GM19468 (cell line): ENCODE measurements at regions not wholly inside any gene's neighbourhood (a gene's known extent, or its start where the extent isn't known, plus 50 kb on each side); places are given as distances from the start of the nearest gene placed in this dataset.

Source experiments
- ATAC-seq: cut with Tn5 transposase; IDR thresholded peaks from one replicate; pipeline ENCODE4 v1.9.1; 2021; ENCODE audit warnings: mild to moderate bottlenecking, moderate library complexity, moderate number of reproducible peaks; ENCODE audit not compliant: unreplicated experiment; ENCODE audit errors: extremely low read depth

DNA sequence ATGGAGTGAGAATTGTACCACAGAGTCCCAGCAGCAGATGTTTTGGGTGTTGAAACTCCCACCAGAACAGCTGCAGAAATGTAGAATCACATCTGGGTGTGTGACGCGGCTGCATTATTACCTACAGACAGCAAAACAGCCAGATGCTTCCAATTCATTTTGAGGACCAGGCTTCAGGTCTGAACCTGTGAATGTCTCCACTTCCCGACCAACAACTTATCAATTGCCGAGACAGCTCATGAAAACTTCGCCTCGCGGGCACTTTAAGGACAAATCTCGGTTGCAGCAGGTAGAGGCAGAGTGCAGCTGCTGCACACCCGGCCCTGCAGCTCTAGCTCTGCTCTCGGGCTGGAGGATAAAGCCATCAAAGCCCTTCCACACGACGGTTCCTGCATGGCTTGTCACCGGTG lies 202.0 kb downstream of the HRH4 start:
- no peak for ATAC-seq

DNA sequence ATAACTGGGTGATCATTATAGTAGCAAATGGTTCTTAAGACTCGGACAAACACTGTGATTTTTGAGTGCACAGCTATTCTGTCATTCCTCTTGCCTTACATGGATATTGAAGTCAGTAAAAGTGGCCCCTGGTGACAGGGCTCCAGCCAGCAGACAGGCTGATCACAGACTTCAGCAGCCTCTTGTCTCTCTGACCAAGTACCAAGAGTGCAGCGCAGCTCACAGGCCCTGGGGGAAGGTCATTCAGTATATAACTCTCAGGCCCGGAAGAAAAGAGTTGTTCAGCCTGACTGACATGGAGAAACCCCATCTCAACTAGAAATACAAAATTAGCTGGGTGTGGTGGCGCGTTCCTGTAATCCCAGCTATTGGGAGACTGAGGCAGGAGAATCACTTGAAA lies 202.6 kb downstream of the HRH4 start:
- ATAC-seq, result no peak

DNA sequence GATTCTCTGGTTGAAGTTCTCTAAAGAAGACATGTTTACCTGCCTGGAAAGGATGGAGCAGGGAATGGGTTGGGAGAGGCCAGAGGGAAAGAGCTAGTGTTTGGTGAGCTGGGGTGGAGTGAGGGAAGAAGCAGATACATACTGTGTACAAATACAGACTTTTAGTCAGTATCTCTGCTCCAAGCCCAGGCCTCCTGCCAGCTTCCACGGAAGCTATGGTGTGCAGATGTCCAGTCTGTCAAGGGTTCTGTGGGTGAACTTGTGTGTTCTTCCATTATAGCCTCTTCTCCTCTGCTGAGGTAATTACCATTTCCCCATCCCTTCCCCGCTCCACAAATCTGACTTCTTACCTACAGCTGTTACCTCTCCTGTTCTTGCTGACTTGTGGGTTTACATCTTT lies 208.6 kb downstream of the HRH4 start:
- ATAC-seq, result no peak

DNA sequence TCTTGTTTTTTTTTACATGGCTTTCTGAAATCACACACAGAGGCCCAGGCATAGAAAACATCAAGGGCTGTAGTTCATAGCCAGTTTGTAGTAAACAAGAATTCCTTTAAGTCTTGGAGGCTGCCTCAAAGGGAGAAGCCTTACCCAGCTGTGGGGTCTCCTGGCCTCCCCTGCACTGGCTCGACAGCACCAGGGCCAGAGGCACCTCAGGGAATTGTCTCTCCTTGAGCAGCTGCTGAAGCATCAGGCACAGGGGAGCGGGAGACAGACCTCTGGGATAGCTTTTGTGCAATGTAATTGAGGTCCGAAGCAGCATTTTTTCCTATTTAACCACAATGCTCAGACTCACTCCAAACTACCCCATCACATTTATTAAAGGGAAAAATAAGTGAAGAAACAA lies 209.1 kb downstream of the HRH4 start:
- no peak for ATAC-seq

DNA sequence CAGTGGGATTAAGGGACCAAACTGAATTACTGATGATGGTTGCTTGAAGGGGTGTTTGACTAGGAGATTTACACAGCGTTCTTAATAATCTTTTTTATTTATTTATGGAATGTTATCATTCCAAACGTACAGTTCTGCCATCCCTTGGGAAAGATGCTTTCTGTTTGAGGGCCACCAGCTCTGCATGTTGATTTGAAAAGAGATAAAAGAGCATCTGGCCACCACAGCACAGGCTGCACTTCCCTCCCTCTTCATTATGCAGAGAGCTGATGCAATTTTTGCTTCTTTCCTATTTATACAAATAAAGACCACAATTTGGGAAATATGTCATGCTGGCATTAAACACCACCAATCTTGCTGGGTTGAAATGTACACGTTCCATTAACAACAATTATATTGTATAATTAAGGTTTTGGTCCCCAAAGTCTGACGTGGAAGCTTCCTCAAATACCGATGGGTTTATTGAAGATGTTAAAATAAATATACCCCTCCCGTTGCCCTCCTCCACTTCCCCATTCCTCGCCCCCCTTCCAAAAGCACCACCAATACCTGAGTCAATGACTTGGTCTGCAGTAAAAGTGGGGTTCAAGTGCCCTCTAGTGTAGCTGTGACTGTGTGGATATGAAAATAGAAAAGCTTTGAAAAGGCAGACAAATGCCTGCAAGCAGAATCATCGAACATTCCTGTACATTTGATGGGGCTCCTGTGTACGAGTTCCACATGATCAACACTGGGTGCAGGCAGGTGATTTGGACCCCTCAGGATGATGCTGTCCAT lies 211.9 kb downstream of the HRH4 start:
- no peak for ATAC-seq

DNA sequence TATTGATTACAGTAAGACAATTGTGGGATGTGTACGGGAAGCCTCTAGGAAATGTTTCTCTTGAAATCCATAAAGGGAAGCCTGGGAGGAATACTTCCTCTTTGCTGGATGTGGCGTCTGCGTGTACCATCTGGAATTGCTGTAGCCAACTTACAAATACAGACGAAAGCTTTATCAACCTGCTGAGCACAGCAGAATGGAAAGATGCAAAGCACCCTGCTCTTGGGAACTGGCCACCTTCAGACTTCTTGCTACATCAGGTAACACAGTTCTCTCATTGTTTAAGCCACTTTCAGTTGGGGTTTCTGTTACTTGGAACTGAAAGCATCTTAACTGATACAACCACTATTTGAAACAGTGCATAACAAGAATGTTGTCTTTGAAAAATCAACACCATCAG lies 213.8 kb downstream of the HRH4 start:
- ATAC-seq, result no peak

DNA sequence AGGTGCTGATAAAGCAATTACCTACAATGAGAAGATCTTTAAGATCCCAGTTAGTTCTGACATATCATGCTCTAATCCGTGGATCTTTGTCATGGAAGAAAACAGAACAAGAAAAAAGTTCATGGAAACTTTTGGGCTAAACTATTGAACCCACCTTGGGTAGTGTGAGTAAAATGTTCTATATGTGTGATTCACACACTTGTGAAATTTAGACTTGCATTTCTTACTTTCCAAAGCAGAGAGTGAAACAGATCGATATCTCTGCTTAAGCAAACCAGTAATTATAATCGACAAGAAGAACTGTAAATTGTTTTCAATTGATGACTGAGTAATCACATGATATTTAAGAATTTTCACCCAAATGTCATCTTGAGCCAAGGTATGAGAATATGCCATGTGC lies 214.2 kb downstream of the HRH4 start:
- no peak for ATAC-seq

DNA sequence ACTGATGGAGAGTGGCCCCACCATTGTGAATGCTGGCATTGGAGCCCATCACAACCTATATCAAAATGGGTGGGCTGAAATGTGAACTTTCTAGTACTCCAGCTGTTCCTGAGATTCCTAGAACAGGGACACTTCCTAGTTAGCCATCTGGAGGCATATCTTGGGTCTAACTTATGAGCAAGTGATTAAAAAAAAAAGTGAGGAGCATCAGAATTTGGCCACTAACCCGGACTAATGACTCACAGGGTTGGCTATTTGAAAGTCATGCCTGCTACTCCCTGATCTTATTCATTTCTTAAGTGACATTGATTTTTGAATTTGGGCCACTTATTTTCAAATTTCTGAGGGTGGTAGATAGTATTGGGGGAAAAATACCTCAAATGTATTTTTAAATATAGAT lies 216.6 kb downstream of the HRH4 start:
- ATAC-seq, result no peak

DNA sequence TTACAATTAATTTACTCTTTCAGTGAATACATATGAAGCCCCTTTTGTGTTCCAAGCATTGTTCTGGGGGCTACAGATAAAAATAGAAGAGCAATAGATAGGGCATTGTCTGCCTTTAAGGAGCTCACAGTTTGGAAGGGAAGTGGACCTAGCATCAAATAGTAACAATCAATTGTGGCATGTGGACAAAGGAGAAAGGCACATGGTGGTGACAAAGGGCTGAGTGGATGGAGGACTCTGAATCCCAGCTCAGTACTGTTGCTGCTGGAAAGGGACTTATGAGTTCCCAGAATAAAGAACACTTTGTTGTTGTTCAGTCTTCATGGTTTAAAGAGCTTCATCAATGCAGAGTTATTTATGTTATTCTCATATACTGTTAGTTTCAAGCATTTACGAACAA lies 217.7 kb downstream of the HRH4 start:
- no peak for ATAC-seq

DNA sequence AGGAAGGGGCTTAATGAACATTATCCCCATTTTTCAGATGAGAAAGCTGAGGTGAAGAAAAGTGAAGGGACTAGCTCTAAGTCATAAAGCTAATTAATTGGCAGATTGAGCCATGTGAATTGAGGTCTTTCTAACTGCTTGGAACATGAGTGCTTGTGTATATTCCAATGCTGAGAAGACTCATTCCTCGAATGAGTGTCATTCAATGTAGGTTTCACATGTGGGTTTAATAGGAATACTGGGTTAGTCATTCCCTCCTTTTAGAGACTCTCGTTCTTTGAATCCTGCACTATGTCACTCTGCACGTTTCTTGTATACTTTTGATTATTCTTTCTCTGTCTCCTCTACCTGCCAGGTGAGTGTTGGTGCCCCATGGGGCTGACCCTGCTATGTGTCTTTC lies 218.2 kb downstream of the HRH4 start:
- ATAC-seq, result no peak

DNA sequence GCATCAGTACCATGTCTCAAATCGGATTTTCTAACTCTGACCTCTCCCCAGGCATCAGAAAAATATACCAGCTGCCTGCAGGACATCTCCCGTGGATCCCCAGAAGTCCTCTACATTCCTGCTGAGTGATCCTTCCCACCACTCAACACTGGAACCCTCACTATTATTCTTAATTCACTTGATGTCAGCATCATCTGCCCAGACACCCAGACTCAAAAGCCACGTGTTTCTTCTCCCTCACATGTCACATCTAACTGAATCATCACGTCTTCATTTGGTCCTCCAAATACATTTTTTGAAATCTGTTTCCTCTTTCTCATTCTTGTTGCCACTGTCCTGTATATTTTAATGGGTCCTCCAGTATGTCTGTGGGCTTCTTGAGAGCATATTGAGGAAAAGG lies 218.6 kb downstream of the HRH4 start:
- no peak for ATAC-seq

DNA sequence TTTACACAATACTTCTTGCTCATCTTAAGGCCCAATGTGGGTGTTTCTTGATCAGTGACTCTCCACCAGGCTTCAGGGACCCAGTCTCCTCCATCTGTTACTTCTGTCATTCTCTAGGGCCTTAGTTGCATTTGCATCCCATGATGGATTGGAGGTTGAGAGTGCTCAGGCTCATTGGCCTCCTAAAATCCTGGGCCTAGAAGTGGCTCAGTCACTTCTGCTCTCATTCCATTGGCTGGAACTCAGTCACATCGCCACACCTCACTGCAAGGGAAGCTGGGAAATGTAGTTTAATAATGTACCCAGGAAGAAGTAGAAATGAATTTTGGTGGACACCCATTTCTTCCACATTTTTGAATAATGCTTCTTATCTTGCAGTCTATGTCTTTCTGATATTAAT lies 223.5 kb downstream of the HRH4 start:
- ATAC-seq, result no peak

DNA sequence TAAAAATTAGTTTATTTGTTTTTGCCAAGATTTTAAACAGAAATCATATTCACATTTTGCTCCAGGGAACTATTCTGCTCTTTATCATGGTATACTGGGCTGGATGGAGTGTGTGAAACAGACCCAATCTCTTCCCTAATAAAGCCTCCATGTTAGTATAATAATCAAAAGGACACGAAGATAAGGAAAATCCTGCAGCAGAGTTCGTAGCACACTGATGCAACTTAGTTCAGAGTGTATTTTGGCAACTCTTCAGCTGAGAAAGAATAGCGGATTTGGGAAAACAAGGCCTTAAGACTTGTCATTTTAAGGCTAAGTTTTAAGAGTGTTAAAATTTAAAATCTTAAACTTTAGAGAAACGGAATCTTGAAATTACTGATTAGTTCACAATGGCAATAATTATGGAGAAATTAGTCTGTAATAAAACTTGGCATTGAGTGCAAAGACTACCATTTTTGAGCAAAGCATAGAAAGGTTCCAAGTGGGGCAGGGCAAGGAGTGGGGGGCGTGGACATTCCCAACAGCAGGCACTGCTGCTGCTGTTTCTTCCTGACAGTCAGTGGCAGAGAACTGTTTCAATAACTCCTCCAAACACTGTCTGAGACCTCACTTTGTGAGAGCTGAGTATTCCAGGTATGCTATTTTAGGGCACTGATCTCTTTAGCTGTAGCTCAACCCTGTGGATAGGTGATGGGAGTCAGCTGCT lies 225.0 kb downstream of the HRH4 start:
- ATAC-seq, result no peak

DNA sequence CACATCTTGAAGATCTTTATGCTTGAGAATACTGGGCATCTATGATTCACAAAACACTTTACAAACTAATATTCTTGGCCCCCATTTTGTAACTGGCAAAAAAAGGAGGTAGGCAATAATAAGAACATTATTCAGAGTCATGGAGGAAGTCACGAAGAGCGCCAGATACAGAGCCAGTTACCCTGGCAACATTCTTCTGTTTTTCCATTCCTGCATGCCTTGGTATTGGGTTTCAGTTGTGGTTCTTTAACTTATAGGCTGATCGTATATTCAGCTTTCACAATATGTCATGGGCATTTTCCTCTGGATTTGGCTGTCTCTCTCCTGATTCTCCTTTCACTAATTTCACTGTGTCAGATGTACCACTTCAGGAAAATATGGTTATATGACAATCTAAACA lies 234.7 kb downstream of the HRH4 start:
- no peak for ATAC-seq

DNA sequence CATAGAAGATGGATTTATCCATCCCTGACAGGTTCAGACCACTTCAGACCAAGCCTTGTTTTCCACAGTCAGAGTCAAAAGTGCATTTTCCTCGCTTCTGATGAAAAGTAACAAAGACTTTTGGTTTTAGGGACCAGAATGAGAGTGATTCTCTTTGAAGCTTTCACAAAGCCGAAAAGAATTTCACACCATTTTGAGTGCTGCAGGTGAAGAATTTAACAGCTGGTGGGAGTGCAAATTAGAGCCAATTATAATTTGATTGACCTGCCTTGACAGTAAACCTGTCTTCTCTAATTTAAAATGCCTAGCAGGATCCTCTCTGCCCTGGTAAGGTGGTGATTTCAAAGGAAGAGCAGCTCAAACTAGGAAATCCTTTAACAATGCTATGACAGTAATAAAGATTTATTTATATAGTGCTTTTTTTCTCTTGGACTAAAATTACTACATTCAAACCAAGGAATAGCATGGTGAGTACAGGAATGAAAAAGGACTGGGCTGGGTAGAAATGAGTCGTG lies 241.6 kb downstream of the HRH4 start:
- no peak for ATAC-seq

DNA sequence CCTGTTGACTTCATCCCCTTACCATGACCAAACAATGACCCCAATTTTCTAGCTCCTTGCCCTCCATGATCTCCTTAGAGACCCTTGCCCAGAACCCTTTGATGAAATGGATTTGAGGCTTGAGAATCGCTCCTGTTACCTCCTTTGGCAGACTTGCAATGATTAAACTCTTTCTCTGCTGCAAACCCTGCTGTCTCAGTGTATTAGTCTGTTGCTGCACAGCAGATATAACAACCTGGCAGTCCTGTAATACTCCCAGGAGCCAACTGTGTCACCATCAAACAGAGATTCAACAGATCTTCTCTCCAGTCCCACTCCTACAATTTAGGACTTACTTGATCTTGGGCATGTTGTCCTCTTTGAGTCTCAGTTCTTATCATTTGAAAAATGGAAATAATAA lies 242.9 kb downstream of the HRH4 start:
- ATAC-seq, result no peak

DNA sequence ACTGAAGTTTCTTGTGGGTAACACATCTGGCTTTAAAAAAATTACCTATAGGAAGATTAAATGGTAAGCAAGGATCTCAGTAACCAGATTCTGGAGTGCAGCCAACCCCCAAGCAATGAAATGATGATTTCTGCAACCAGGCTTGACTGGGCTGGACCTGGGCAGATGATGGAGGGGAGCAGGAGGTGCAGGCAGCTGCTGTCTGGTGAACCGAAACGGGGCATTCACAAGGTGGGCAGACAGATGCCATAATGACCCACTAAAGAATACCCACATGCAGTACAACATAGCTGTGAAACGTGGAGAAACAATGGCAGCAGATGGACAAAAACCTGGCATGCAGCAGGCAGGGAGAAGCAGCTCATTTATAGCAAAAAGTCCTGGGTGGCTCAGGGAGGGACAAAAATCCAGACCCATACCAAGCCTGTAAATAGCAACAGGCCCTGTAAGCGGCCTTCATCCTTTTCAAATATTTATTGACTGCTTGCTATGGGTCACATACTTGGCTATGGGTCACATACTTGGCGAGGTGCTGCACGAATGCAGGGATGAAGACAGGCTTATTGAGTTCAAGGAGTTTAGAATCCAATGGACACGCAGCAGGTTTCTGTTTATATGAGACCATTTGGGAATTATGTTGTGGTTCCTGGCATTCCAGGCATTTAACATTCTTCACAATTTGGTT lies 244.7 kb downstream of the HRH4 start:
- ATAC-seq, result no peak

DNA sequence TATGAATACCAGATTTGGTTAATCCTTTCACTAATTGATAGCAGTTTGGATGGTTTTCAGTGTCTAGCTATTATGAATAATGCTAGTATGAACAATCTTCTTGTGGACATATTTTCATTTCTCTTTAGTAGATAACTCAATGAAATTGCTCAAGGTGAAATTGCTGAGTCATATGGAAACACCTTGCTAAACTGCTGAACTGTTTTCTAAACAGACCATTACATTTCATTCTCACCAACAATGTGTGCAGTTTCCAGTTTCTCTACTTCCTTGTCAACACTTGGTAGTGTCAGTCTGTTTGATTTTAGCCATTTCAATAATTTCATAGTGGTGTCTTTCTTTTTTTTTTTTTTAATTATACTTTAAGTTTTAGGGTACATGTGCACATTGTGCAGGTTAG lies 250.0 kb downstream of the HRH4 start:
- ATAC-seq, result no peak

DNA sequence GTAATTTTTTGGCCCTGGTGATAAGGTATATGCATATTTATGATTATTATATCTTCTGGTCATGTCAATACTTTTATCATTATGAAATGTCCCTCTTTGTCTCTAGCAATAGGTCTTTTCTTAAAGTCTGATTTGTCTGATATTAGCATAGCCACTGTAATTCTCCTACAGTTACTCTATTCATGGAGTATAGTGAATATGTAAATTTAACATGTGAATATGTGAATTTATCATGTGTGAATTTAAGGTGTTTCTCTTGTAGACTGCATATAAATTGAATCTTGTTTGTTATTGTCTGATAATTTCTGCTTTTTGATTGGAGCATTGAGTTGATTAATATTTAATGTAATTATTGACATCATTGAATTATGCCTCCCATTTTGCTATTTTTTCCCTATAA lies 259.4 kb downstream of the HRH4 start:
- no peak for ATAC-seq

DNA sequence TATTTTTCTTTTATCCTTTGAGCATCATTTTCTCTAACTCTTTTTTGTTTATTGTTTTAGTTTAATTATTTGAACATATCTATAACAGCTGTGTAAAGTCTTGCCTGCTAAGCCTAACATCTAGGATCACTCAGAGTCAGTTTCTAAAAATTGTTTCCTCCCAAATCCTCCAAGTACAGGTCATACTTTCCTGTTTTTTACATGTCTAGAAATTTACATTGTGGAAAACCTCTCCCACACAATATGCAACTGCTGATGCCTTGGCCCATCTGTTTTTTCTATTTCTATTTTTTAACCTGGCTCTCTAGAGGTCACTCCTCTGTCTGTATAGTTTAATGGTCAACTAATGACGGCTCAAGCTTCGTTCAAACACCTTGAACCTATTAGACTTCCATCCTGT lies 261.0 kb downstream of the HRH4 start:
- ATAC-seq, result no peak
